ENCODE measurements at regions not wholly inside any gene's neighbourhood (a gene's known extent, or its start where the extent isn't known, plus 50 kb on each side); places are given as distances from the start of the nearest gene placed in this dataset.

GRCh38 chr4:167492007-167492406, 257.7 kb upstream of the SPOCK3 start:
- no peak for DNase-seq

GRCh38 chr4:167509551-167509950, 275.3 kb upstream of the SPOCK3 start:
- no peak for DNase-seq

- no peak for DNase-seq
Measured at GRCh38 chr4:167524091-167524490, 289.8 kb upstream of the SPOCK3 start.

GRCh38 chr4:167537761-167538160, 303.5 kb upstream of the SPOCK3 start:
- DNase-seq, result no peak

GRCh38 chr4:167541286-167541685, 307.0 kb upstream of the SPOCK3 start:
- DNase-seq, result no peak

GRCh38 chr4:167544391-167544790, 310.1 kb upstream of the SPOCK3 start:
- DNase-seq, result no peak

GRCh38 chr4:167550021-167550420, 315.7 kb upstream of the SPOCK3 start:
- DNase-seq, result no peak

GRCh38 chr4:167555338-167556022, 321.2 kb upstream of the SPOCK3 start:
- DNase-seq, result no peak

- no peak for DNase-seq
Measured at GRCh38 chr4:167578906-167579305, 344.6 kb upstream of the SPOCK3 start.

GRCh38 chr4:167581449-167581965, 347.2 kb upstream of the SPOCK3 start:
- DNase-seq, result no peak

GRCh38 chr4:167587361-167587760, 353.1 kb upstream of the SPOCK3 start:
- no peak for DNase-seq

GRCh38 chr4:167595898-167596297, 361.6 kb upstream of the SPOCK3 start:
- DNase-seq, result no peak

- no peak for DNase-seq
Measured at GRCh38 chr4:167602157-167602556, 367.9 kb upstream of the SPOCK3 start.

- no peak for DNase-seq
Measured at GRCh38 chr4:167606551-167606950, 372.3 kb upstream of the SPOCK3 start.

- no peak for DNase-seq
Measured at GRCh38 chr4:167613381-167613780, 379.1 kb upstream of the SPOCK3 start.

GRCh38 chr4:167614866-167615265, 380.6 kb upstream of the SPOCK3 start:
- DNase-seq, result no peak

- no peak for DNase-seq
Measured at GRCh38 chr4:167616476-167616875, 382.2 kb upstream of the SPOCK3 start.

- DNase-seq, result peak; percentile 10 to 44
Measured at GRCh38 chr4:167622481-167623240, 388.4 kb upstream of the SPOCK3 start.

- DNase-seq, result no peak
Measured at GRCh38 chr4:167623241-167623572, 388.9 kb upstream of the SPOCK3 start.

- DNase-seq, result no peak
Measured at GRCh38 chr4:167629272-167629671, 395.0 kb upstream of the SPOCK3 start.

GRCh38 chr4:167642250-167642649, 408.0 kb upstream of the SPOCK3 start:
- no peak for DNase-seq

GRCh38 chr4:167645358-167645757, 411.1 kb upstream of the SPOCK3 start:
- DNase-seq, result no peak

- DNase-seq, result no peak
Measured at GRCh38 chr4:167652267-167652666, 418.0 kb upstream of the SPOCK3 start.

GRCh38 chr4:167688660-167689142, 403.6 kb upstream of the ANXA10 start:
- DNase-seq, result no peak
